ENCODE measurements at regions not wholly inside any gene's neighbourhood (a gene's known extent, or its start where the extent isn't known, plus 50 kb on each side); places are given as distances from the start of the nearest gene placed in this dataset.
"Not testable (repeated sequence)": the region's sequence is repeated elsewhere in the genome, so short reads cannot be mapped to it uniquely, and the experiment has no call there.

GRCh38 chr5:4581289-4581688 lies 558.8 kb upstream of the ADAMTS16 start:
- no peak for DNase-seq

- peak; percentile 81 for DNase-seq
These were observed 555.1 kb upstream of the ADAMTS16 start for GRCh38 chr5:4584982-4585381.

GRCh38 chr5:4613440-4613839 lies 526.7 kb upstream of the ADAMTS16 start:
- DNase-seq: no peak

GRCh38 chr5:4614088-4614487 lies 526.0 kb upstream of the ADAMTS16 start:
- peak; percentile 11 for DNase-seq

GRCh38 chr5:4615369-4615768 lies 524.8 kb upstream of the ADAMTS16 start:
- not testable (repeated sequence) for DNase-seq

- DNase-seq: no peak
These were observed 514.8 kb upstream of the ADAMTS16 start for GRCh38 chr5:4625206-4625896.

GRCh38 chr5:4627131-4627530 lies 513.0 kb upstream of the ADAMTS16 start:
- no peak for DNase-seq

GRCh38 chr5:4627929-4628328 lies 512.2 kb upstream of the ADAMTS16 start:
- no peak for DNase-seq

- DNase-seq: no peak
These were observed 511.3 kb upstream of the ADAMTS16 start for GRCh38 chr5:4628645-4629385.

- DNase-seq: no peak
These were observed 510.1 kb upstream of the ADAMTS16 start for GRCh38 chr5:4630031-4630430.

GRCh38 chr5:4634342-4634741 lies 505.8 kb upstream of the ADAMTS16 start:
- no peak for DNase-seq

- DNase-seq: no peak
These were observed 503.8 kb upstream of the ADAMTS16 start for GRCh38 chr5:4636378-4636777.

- peak; percentile 95 for DNase-seq
These were observed 500.2 kb upstream of the ADAMTS16 start for GRCh38 chr5:4639946-4640345.

- DNase-seq: peak; percentile 67
These were observed 499.3 kb upstream of the ADAMTS16 start for GRCh38 chr5:4640795-4641194.

- no peak for DNase-seq
These were observed 497.6 kb upstream of the ADAMTS16 start for GRCh38 chr5:4642525-4642924.

GRCh38 chr5:4643190-4643589 lies 496.9 kb upstream of the ADAMTS16 start:
- DNase-seq: no peak

GRCh38 chr5:4643960-4644359 lies 496.2 kb upstream of the ADAMTS16 start:
- DNase-seq: no peak

GRCh38 chr5:4646715-4647375 lies 493.3 kb upstream of the ADAMTS16 start:
- DNase-seq: peak; percentile 91

GRCh38 chr5:4647955-4648354 lies 492.2 kb upstream of the ADAMTS16 start:
- DNase-seq: no peak

- DNase-seq: peak; percentile 49
These were observed 488.1 kb upstream of the ADAMTS16 start for GRCh38 chr5:4651806-4652565.

- no peak for DNase-seq
These were observed 486.7 kb upstream of the ADAMTS16 start for GRCh38 chr5:4653475-4653874.

- no peak for DNase-seq
These were observed 480.3 kb upstream of the ADAMTS16 start for GRCh38 chr5:4659851-4660250.

- DNase-seq: no peak
These were observed 478.8 kb upstream of the ADAMTS16 start for GRCh38 chr5:4661326-4661725.
